HG03354 (cell line): ENCODE measurements at regions not wholly inside any gene's neighbourhood (a gene's known extent, or its start where the extent isn't known, plus 50 kb on each side); places are given as distances from the start of the nearest gene placed in this dataset.

Experiments
- ATAC-seq: cut with Tn5 transposase; IDR thresholded peaks from one replicate; pipeline ENCODE4 v1.9.1; 2021; ENCODE audit warnings: mild to moderate bottlenecking; ENCODE audit not compliant: unreplicated experiment, poor library complexity, severe bottlenecking

DNA sequence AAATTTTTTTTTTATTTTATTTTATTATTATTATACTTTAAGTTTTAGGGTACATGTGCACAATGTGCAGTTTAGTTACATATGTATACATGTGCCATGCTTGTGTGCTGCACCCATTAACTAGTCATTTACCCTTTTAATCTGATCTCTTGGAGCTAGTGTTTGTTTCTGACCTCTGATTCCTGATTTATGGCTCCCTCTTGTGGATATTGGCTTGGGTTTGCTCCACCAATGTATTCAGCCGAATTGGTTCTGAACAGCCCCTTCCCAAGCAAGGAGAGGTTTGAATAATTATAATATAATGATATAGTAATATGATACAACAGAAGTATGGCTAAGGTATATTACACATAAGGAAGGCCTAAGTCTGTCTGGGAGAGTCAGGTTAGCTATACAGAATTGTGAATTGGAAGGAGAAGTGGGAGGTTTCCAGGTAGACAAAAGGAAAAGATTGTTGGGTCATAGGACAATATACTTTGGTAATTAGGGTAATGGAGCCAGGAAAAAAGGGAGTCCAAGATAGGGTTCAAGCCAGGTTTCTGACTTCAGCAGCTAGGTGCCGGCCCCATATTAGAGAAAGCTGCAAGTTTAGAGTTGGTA lies 53.1 kb upstream of the HMCN1 start:
- ATAC-seq = peak; percentile 75

DNA sequence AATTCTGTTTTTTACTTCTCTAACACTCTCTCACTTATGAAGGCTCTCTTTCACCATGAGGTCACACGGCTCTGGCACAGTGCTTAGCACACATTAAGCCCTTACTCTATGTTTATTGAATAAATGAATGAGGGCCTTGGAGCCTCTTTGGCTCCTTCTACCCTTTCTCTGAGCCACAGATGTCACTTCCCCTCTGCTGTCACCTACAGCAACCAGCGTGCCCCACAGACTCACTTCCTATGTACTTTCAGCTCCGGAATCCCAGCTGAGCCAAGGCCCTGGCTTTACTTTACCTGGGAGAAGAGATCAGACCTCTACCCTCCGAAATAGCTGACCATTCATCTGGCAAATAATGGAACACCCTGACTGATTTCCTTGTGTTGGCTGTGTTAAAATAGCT lies 53.7 kb upstream of the HMCN1 start:
- ATAC-seq = no peak

DNA sequence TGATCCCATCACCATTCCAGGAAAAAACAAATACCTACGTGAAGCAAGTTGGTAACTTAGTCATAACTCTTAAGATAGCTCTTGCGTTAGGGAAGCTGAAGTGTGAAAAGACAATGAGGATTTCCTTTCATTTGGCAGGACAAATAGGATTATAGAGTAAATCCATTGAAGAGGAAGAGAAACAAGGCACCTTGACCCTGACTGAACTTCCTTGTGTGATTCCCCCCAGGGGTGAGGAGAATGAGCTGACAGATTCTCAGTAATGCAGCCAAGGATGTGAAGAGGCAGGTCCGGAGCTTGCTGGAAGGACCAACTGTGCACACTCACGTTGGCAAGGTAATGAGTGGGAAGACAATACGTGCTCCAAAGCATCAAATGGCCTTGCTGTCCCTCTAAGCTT lies 55.0 kb upstream of the HMCN1 start:
- no peak for ATAC-seq

DNA sequence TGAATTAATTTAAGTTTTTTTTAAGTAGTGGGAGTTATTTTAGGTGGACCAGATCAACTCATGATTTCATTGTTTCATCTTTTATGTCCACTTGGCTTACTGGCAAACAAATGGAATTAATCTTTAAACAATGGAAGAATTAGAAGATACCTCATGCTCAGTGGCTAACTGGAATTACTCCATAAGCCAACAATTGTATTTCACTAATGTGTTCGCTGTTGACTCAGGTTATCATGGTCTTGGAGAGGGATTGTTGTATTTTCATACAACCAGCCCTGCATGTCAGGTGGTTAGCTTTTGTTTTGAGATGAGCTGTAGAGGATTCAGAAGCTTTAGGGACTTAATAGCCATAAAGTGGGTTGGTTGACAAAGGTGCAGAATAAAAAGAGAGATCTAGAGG lies 57.2 kb upstream of the HMCN1 start:
- no peak for ATAC-seq

DNA sequence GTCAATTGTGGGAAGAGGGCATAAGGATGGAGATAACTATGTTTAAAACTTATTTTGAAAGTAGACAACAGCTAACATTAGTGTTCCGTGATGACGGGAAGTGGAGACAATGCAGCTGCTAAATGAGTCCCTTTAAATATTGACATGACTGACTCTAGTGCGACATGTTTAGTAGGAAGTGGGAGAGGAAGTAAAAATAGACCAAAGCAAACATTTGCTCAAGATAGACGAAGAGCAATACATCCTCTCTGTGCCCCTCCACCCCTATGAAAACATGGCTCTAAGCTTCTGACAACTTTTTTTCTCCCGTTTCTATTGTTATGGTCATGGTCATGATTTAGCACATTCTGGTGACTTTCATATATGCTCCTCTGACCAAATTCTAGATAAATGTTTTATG lies 60.0 kb upstream of the HMCN1 start:
- ATAC-seq = peak; percentile 80

DNA sequence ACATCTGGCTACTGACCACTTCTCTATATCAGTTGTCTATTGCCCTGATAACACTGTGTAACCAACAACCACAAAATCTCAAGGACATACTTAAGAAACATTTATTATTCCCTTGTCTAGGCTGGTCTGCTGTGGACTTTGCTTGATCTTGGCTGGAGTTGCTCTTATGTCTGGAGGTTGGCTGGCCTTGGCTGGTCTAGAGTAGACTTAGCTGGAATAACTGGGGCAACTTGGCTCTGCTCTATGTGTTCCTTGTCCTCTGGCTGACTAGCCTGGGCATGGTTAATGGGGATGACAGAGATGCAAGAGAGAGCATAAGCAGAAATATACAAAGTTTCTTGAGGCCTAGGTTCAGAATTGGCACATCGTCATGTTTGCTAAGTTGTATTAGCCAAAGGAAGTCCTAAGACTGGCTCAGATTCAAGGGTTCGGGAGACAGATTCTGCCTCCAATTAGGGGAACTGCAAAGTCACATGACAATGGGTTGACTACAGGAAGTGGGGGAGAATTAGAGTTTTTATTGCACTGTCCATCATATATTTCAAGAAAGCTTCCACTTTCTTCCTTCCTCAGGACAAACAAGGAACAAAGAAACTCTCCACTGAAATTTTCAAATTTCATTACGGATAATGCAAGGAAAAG lies 61.4 kb upstream of the HMCN1 start:
- no peak for ATAC-seq

DNA sequence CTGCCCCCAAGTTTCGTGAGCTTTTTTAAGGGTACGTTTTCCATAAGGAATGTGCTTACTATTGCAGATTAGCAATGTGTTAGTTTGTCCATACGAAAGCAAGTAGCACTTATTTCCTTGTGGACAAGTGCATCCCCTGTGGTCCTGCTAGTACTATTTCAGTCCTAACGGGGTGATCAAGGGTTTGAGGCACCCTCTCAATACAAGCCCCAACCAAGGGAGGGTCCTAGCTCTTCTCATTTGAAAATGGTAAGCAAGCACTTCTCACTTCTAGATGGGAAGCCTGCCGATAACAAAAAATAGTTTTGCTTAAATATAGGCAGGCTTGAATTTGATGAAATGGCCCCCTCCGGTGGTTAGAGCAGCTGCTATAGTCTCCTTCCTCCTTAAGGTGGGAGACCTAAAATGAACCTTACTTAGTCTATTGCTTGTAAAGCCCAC lies 64.0 kb upstream of the HMCN1 start:
- ATAC-seq = peak; percentile 52

DNA sequence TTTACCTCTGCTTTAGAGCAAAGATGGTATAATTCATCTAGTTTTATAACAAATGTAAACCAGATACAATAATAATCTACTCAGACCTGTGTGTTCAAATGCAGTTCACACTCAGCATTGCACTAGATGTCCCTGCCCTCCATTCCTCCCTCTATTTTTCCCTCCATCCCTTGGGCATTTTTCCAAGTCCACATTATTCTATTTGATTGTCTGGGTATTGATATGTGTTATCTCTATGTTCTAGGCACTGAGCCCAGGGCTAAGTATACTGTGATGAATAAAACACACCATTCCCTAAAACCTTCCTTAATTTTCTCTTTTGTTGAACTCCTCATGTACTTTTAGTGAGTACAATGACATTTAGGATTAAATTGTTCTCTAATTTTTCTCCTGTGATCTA lies 66.2 kb upstream of the HMCN1 start:
- ATAC-seq = no peak

DNA sequence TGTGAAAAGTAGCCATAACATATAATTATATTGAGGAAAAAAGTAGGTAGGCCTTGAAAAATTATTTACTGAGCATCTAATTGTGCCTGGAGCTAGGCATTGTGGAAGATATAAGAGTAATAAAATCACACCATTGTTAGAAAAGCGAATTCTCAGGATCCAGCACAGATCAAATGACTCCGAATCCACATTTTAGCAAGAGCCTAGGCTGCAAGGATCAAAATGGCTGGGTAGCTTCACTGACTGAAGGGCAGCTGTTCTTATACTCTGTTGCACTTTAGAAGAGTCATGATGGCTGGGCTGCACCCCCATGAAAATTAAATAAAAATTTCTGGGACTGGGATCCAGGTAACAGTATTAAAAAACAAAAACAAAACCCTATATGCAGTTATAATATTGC lies 67.6 kb upstream of the HMCN1 start:
- ATAC-seq = no peak

DNA sequence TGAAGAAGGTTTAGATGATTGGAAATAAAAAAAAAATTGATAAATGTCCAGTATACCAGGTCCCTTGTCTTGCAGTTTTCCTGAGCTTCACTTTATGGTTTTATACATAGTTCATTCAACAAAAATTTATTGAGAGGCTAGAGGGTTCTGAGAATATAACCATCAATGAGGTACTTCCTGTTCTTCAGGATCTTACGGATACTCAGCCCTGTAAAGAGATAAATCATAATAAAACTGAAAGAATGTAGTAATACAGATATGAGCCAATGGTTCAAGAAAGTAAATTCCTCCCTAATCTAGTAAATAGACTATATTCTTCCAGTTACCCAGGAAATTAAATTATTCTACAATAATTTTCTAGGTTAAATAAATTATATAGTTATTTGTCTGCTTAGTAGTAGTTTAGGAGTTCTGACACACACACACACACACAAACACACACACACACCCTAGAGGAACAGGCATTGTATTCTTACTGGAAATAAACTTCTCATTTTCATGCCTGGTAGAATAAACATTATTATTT lies 70.4 kb upstream of the HMCN1 start:
- ATAC-seq = no peak

DNA sequence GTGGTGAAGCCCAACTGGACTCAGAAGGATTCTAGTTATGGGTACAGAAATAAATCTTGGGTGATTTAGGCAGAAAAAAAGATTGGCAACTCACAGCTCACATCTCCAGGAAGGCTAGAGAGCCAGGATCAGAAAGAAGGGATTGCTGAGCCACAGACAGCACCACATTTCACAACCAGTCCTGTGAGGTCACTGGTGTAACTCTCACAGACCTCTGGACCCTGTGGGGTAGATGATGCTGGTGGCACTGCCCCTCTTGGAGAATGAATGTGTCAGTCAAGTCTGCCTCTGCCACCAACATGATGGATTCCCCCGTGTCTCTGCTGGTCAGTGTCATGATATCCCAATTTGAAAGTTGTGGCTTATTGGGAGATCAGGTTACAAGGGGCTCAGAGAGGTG lies 70.9 kb upstream of the HMCN1 start:
- no peak for ATAC-seq

DNA sequence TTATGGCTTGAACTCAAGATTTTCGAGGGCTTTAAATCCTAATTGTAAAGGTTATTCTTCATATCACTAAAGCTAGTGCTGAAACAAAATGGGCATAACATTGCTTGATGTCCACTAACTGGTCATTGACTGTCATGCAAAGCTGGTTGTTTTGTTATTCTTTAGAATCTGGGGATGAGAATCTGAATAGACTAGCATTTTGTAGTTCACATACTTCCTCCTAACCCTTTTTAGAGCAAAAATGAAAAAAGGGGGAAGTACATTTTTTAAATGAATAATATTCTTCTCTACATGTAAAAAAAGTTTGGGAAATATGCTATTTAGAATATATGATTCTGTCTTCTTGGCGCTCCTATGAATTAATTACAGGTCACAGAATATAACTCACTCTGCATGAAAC lies 72.2 kb upstream of the HMCN1 start:
- ATAC-seq = no peak

DNA sequence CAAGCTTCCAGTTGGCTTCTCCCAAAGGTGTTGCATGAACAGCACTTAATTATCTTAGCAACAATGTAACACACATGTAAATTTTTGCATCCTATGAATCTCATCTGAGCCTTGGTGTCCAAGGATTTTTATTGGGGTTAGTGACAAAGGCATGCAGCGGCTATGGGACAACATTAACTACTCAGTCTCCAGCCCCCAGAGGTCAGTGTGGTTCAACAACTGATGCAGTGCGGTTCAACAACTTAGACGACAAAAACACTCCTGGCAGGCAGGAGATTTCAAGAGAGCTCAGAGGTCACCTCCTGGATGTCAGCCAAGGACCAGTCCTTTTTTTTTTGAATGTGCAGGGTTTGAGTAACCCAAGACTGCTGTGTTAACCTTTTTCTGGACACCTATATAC lies 77.5 kb upstream of the HMCN1 start:
- ATAC-seq = no peak

DNA sequence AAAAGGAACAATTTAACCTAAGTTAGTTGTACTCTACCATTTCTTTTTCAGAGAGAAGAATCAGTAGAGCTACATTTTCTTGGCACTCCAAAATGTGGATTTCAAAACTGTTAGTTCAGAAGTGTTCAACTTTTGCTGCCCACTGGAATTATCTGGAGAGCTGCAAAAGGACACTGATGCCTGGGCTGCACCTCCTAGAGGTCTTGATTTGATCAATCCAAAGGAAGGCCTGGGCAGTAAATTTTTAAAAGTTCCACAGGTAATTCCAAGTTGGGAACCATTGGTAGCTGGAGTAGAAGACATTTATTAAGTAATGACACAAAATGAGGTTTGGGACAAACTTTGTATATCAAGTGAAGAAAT lies 79.3 kb upstream of the HMCN1 start:
- no peak for ATAC-seq

DNA sequence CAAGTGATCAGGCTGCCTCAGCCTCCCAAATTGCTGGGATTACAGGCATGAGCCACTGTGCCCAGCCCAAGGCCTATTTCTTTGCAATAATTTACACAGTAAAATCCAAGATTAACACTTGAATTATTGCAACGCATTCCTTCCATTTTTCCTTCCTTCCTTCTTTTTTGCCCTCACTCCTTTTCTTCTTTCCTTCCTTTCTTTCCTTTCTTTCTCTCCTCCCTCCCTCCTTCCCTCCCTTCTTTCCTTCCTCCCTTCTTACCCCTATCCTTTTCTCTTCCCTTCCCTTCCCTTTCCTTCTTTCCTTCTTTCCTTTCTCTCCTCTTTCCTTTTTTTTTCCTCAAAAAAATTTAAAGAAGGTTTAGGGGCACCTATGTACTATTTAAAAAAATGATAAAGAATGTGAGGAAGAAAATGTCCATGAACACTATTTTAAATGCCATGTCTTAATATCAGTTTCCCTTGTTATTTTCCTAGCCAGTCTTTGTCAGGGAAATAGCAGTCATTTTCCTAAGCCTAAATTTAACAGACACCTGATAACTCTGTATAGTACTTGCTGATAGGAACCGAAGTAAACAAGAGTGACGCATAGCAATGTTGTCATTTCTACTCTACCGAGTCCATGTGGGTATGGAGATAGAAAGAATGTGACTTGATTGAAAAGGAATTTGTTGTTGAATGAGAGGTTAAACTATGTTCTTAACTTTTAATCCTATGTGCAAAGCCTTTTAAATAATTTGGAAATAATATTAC lies 79.8 kb upstream of the HMCN1 start:
- ATAC-seq = no peak

DNA sequence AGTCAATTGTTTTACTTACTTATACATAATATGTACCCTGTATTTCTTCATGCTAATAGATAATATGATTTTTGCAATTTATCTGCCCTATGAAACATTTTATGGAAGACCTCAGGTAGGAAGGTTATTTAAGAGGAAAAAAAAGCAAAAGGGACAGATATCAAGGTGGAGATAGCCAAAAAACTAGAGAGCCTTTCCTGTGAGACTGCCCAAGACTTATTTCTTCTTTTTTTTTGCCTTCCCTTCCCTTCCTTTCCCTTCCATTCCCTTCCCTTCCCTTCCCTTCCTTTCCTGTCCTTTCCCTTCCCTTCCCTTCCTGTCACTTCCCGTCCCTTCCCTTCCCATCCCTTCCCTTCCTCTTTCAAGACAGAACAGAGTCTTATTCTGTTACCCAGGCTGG lies 80.6 kb upstream of the HMCN1 start:
- no peak for ATAC-seq

DNA sequence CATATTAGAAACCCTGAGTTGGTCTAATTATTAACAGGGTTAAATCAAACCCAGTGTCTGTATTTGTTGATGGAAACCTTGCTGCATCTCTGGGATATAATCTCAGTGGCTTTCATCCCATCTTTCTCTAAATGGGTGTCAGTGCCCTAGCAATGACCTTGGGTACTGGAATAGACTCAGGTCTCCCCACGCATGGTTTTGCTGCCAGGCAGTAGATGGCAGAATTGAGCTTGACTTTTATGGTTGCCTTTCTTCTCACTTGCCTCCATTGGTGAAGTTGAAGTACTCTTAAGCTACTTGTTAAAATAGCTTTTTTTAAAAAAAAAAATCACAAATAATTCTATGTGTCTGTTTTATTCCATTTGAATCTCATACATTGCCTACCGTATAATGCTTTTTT lies 81.8 kb upstream of the HMCN1 start:
- no peak for ATAC-seq

DNA sequence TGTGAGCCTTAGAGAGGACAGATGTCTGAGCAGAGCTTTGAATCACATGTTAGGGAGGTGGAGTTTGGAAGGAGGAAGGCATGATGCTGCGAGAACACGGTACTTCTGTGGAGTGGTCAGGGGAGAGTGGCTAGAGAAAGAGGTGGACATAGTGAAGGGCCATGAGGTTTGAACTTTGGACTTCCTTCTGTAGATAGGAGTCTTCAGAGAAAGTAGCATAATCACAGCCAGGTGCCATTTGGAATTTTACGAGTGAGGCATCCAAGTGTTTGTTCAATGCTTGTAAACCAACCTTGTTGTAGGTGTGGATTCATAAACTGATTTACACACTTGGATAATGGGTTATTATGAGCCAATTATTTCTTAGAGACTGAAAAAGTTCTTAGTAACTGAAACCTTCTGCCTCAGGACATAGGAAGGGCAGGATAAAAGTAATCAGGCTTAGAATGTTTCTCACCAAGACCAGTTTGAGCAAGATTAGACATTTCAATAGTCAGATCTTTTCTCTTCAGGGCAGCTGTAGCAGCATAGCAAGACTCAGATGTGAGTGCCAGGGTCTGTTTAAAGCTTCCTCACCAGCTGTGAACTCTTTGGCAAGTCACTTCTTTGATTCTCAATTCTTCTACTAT lies 83.5 kb upstream of the HMCN1 start:
- no peak for ATAC-seq

DNA sequence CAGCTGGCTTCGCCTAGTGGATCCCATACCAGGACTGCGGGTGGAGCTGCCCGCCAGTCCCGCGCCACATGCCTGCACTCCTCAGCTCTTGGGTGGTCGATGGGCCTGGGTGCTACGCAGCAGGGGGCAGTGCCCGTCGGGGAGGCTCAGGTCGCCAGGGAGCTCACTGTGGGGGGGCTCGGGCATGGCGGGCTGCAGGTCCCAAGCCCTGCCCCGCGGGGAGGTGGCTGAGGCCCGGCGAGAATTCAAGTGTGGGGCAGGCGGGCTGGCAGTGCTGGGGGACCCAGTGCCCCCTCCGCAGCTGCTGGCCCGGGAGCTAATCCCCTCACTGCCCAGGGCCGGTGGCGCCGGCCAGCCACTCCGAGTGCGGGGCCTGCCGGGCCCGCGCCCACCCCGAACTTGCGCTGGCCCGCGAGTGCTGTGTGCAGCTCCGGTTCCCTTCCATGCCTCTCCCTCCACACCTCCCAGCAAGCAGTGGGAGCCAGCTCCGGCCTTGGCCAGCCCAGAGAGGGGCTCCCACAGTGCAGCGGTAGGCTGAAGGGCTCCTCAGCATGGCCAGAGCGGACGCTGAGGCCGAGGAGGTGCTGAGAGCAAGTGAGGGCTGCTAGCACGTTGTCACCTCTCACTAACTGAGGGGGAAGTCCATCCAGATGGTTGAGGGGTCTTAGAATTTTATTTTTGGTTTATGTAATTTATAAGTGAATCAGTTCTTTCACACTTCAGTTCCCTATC lies 85.2 kb upstream of the HMCN1 start:
- no peak for ATAC-seq
